NB4 (cell line): ENCODE measurements at regions not wholly inside any gene's neighbourhood (a gene's known extent, or its start where the extent isn't known, plus 50 kb on each side); places are given as distances from the start of the nearest gene placed in this dataset.

ENCODE experiments used
- CTCF ChIP-seq: IDR thresholded peaks from one replicate; pipeline ENCODE4 v1.5.1; 2012; ENCODE audit warnings: low read depth, low read length
- MAX ChIP-seq: IDR thresholded peaks from 2 replicates; pipeline ENCODE4 v1.6.1; 2011; ENCODE audit warnings: low read depth, low read length
- MYC ChIP-seq: IDR thresholded peaks from 2 replicates; pipeline ENCODE4 v1.6.1; 2011; ENCODE audit warnings: low read depth, low read length
- POLR2A ChIP-seq: IDR thresholded peaks from 2 replicates; pipeline ENCODE4 v1.6.1; 2011; ENCODE audit warnings: mild to moderate bottlenecking; ENCODE audit not compliant: insufficient read length; ENCODE audit errors: extremely low read depth

- TF ChIP-seq CTCF (no peak), POLR2A (no peak), MAX (no peak), MYC (no peak)
These were observed 503.1 kb downstream of the MCTP2 start for GRCh38 chr15:94734460-94734859.
